Breast epithelium (tissue), 3 donors: ENCODE measurements at regions not wholly inside any gene's neighbourhood (a gene's known extent, or its start where the extent isn't known, plus 50 kb on each side); places are given as distances from the start of the nearest gene placed in this dataset.

Source experiments
- POLR2A ChIP-seq: fragments of 450-650 bp; IDR thresholded peaks from one replicate; pipeline ENCODE4 v1.6.1; 2016; ENCODE audit warnings: antibody characterized with exemption, mild to moderate bottlenecking, moderate library complexity
- POLR2AphosphoS5 ChIP-seq, 3 donors: sonication (generic); formaldehyde crosslinking; IDR thresholded peaks; one replicate each; pipeline ENCODE4 v1.6.1; 2017; ENCODE audit warnings: antibody characterized with exemption in 3 of 3
- TF ChIP-seq, protein P1 (sequence below), 3 donors: fragments of 450-650 bp; IDR thresholded peaks; one replicate each; pipeline ENCODE4 v1.5.1; 2016 to 2017; ENCODE audit warnings: antibody characterized with exemption in 3 of 3, mild to moderate bottlenecking in 3 of 3, moderate library complexity in 3 of 3

DNA sequence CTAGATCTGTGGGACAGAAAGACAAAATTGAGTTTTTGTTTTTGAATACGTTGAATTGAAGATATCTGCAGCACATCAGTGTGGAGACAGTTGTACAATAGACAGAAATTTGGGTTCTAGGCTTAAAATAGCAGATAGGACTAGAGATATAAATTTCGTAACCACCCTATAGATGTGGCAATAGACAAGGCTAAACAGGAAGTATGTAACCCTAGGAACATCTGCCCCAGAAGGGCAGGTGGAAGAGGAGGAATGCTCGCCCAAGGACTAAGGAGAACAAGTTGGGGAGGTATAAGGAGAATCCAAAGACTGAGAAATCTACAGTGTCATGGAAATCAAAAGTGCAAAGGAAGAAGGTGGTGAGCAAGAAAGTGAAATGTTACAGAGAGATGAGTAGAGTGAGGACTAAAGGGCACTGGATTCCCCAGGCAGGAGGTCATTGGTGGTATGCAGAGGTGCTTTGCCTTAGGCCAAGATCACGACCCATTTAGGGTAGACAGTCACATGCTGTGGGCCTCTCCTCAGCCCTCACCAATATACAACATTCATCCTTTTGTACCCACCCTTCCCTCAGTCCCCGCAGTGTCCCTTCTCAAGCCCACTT lies 109.1 kb upstream of the ELL2 start:
- TF ChIP-seq POLR2A (no peak), POLR2AphosphoS5 (IDR thresholded peaks at IDR 0.05) (no peak)
- TF ChIP-seq, protein P1, sequence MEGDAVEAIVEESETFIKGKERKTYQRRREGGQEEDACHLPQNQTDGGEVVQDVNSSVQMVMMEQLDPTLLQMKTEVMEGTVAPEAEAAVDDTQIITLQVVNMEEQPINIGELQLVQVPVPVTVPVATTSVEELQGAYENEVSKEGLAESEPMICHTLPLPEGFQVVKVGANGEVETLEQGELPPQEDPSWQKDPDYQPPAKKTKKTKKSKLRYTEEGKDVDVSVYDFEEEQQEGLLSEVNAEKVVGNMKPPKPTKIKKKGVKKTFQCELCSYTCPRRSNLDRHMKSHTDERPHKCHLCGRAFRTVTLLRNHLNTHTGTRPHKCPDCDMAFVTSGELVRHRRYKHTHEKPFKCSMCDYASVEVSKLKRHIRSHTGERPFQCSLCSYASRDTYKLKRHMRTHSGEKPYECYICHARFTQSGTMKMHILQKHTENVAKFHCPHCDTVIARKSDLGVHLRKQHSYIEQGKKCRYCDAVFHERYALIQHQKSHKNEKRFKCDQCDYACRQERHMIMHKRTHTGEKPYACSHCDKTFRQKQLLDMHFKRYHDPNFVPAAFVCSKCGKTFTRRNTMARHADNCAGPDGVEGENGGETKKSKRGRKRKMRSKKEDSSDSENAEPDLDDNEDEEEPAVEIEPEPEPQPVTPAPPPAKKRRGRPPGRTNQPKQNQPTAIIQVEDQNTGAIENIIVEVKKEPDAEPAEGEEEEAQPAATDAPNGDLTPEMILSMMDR (IDR thresholded peaks at IDR 0.05) = no peak
